MCF 10A (cell line): ENCODE measurements at regions not wholly inside any gene's neighbourhood (a gene's known extent, or its start where the extent isn't known, plus 50 kb on each side); places are given as distances from the start of the nearest gene placed in this dataset.

Experiments used
- BruUV-seq: library from RNA; stranded (reverse); fragments of 400-500 nt; replicated peaks from 2 replicates; lab custom pipeline; 2021; lab: Mats Ljungman, UMichigan
- CTCF ChIA-PET: fragments of 300-600 bp; sonication (Branson Sonifier 250); formaldehyde crosslinking; extraction: SDS; loops from one replicate; lab custom pipeline; 2021; ENCODE audit warnings: antibody characterized with exemption, inconsistent platforms; lab: Yijun Ruan, JAX
- POLR2A ChIA-PET: fragments of 300-600, 350-650 bp; sonication (Branson Sonifier 250); formaldehyde crosslinking; extraction: SDS; loops from one replicate; lab custom pipeline; 2020; ENCODE audit warnings: antibody characterized with exemption, inconsistent platforms; lab: Yijun Ruan, JAX
- DNase-seq: peaks from one replicate; pipeline ENCODE4 v3.0.0-alpha.2; 2018; ENCODE audit not compliant: unreplicated experiment
- H3K27ac Mint-ChIP-seq: one replicate; pipeline ENCODE4 v1.8.0; 2022; ENCODE audit warnings: mild to moderate bottlenecking, low read depth, mixed read lengths; ENCODE audit not compliant: unreplicated experiment
- H3K27me3 Mint-ChIP-seq: one replicate; pipeline ENCODE4 v1.8.0; 2022; ENCODE audit warnings: mixed read lengths; ENCODE audit not compliant: insufficient read depth, unreplicated experiment
- H3K36me3 Mint-ChIP-seq: one replicate; pipeline ENCODE4 v1.8.0; 2022; ENCODE audit warnings: mild to moderate bottlenecking, moderate library complexity, mixed read lengths; ENCODE audit not compliant: insufficient read depth, unreplicated experiment
- H3K4me1 Mint-ChIP-seq: one replicate; pipeline ENCODE4 v1.8.0; 2022; ENCODE audit warnings: mixed read lengths; ENCODE audit not compliant: insufficient read depth, unreplicated experiment
- H3K4me3 Mint-ChIP-seq: one replicate; pipeline ENCODE4 v1.8.0; 2022; ENCODE audit warnings: mild to moderate bottlenecking, moderate library complexity, mixed read lengths; ENCODE audit not compliant: unreplicated experiment
- H3K9me3 Mint-ChIP-seq: one replicate; pipeline ENCODE4 v1.8.0; 2022; ENCODE audit warnings: mixed read lengths; ENCODE audit not compliant: unreplicated experiment
- CTCF ChIP-seq: fragments of 200-600 bp; IDR thresholded peaks from one replicate; pipeline ENCODE4 v1.8.0; 2022; ENCODE audit warnings: antibody characterized with exemption, mild to moderate bottlenecking; ENCODE audit not compliant: unreplicated experiment
- intact Hi-C: fragments of 100-400 bp; cut with micrococcal nuclease; formaldehyde crosslinking; loops from 2 replicates; pipeline ENCODE4 v1.14.1; 2022

DNA sequence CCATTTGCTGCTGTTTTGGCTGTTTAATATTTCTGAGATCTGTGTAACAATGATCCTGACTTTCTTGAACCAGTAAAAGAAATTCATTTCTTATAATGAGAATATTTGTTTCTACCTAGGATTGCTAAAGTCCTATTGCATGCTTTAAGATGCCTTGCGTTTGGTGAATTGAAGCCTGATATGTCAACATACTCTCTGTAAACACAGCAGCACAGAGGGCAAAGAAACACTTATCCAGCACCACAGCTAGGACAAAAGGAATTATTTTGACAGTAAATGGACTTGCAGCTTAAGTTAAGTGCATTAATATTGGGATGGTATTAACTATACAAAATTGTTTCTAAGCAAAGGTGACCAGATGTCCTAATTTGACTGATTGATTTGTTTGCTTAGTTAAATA is 2031.2 kb upstream of the CDH6 start:
- Mint-ChIP-seq H3K27ac (no peak overlapping the region), H3K4me3 (no peak overlapping the region), H3K9me3 (no peaks in the 10 kb centered on the region), H3K27me3 (no peaks in the 10 kb centered on the region), H3K4me1 (no peaks in the 10 kb centered on the region), H3K36me3 (no peaks in the 10 kb centered on the region)
- TF ChIP-seq CTCF: no peak
- CTCF ChIA-PET: interaction anchor here (0.6 to 1.1 kb wide), 6 partner anchors 86 to 556 kb away, joined by 3 to 4 read pairs (median 3); no protein-coding TSS in a partner anchor
- BruUV-seq: no TSS peak
- intact Hi-C loops: no loop called here
- no peak for DNase-seq
- POLR2A ChIA-PET: interaction anchor here (0.6 kb wide), 1 partner anchor 623 kb away, joined by 3 read pairs; no protein-coding TSS in a partner anchor

DNA sequence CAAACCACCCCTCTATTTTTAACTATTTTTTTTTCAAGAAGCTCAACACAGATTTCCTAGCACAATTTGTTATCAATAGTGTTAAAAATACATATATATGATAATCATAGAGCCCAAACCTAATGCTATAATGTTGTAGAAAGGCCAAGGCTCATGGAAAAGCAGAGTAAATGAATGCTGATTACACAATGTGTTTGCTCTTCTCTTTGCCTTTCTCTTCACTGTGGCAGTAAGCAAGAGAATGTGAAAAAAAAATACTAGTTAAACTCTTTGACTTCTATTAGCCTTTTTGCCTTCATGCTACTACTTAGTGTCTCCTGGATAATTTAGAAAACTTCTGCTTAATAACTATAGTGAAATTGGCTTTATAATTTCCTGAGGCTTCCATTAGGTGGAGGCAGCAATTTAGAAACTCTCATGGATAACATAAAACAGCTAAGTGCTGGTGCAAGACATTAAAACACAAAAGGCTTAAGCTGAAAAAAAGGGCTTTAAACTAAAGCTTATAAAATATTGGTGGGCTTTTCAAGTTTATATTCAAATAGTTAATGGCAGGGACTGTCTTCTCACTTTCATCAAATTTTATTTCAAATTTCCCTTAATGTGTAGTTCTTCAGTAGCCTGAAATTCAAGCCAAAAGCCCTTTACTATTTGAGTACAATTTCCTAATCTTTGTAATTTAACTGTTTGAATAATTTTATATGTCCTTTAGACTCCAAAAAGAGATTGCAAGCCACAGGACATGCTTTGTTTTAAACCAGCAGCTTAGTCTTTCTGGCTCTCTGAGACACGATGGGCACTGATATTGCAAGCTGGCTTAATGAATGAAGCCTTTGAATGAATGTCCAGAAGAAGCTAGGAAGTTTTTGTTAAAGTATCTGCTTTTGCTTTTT is 2031.8 kb upstream of the CDH6 start:
- Mint-ChIP-seq H3K27me3 (no peaks in the 10 kb centered on the region), H3K4me1 (no peaks in the 10 kb centered on the region), H3K27ac (no peak overlapping the region), H3K36me3 (no peaks in the 10 kb centered on the region), H3K4me3 (no peak overlapping the region), H3K9me3 (no peaks in the 10 kb centered on the region)
- peak; percentile 4 for DNase-seq
- BruUV-seq: no TSS peak
- no peak for TF ChIP-seq CTCF
- CTCF ChIA-PET: interaction anchor here (0.6 to 1.1 kb wide), 7 partner anchors 9 to 557 kb away, joined by 3 to 4 read pairs (median 3); no protein-coding TSS in a partner anchor
- POLR2A ChIA-PET: interaction anchor here (0.6 kb wide), 1 partner anchor 624 kb away, joined by 3 read pairs; no protein-coding TSS in a partner anchor
- intact Hi-C loops: no loop called here

DNA sequence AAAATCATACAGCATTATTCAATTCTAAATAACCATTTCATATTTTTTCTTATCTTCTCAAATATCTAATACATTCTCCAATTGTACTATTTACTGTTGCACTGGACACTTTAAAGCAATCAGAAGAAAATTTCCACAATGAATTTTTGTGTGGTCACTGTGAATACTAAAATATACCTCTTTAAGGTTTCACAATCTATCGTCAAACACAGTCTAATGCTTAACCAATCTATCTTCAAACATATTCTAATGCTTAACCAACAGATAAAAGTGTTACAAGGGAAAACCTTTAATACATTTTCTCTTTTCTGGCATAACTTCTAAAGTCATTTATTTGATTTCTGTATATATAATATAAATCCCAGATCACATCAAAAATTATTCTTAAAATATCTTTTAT is 2035.5 kb upstream of the CDH6 start:
- Mint-ChIP-seq H3K27me3 (no peaks in the 10 kb centered on the region), H3K36me3 (no peaks in the 10 kb centered on the region), H3K27ac (no peak overlapping the region), H3K4me1 (no peaks in the 10 kb centered on the region), H3K4me3 (no peak overlapping the region), H3K9me3 (no peaks in the 10 kb centered on the region)
- POLR2A ChIA-PET: no interaction called here
- intact Hi-C loops: no loop called here
- BruUV-seq: no TSS peak
- no peak for DNase-seq
- no peak for TF ChIP-seq CTCF
- CTCF ChIA-PET: no interaction called here

DNA sequence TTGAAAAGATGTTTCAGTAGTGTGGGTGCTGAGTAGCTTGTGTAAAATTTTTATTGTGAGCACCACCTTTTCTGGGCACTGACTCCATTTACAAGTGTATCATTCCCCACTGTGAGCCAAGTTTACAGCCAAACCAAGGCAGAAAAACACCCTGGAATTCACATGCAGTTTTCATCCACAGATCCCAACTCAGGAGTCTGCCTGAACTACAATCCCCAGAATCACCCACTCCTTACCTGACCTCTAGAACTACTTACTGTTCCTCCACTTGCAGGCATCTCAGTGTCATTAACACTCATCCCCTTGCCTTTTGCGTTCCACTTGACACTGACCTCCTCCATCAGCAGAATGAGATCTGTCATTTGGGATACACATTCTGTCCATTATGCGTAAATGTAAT is 2042.6 kb upstream of the CDH6 start:
- DNase-seq: no peak
- H3K27ac Mint-ChIP-seq: no peak overlapping the region
- no peaks in the 10 kb centered on the region for H3K4me1 Mint-ChIP-seq
- BruUV-seq: no TSS peak
- POLR2A ChIA-PET: no interaction called here
- no peaks in the 10 kb centered on the region for H3K36me3 Mint-ChIP-seq
- TF ChIP-seq CTCF: no peak
- H3K9me3 Mint-ChIP-seq: no peaks in the 10 kb centered on the region
- intact Hi-C loops: no loop called here
- no peak overlapping the region for H3K4me3 Mint-ChIP-seq
- H3K27me3 Mint-ChIP-seq: no peaks in the 10 kb centered on the region
- CTCF ChIA-PET: no interaction called here
